Liver (tissue), 8 donors: ENCODE measurements at regions not wholly inside any gene's neighbourhood (a gene's known extent, or its start where the extent isn't known, plus 50 kb on each side); places are given as distances from the start of the nearest gene placed in this dataset.

Experiments used
- DNase-seq: peaks from one replicate; pipeline ENCODE4 v3.0.0-alpha.2; 2017; ENCODE audit warnings: low spot score
- H3K27ac ChIP-seq, 2 donors: one replicate each; pipeline ENCODE4 v1.7.0; 2013; ENCODE audit warnings: inconsistent platforms in 2 of 2, low read length in 2 of 2, control low read depth in 1 of 2, low read depth in 1 of 2, mild to moderate bottlenecking in 1 of 2
- H3K27me3 ChIP-seq, 4 donors: one replicate each; pipeline versions ENCODE4 v1.6.1 to v1.7.0; 2013; ENCODE audit warnings: low read length in 3 of 4, inconsistent platforms in 1 of 4, mild to moderate bottlenecking in 1 of 4, moderate library complexity in 1 of 4; ENCODE audit not compliant: control insufficient read depth in 4 of 4, insufficient read depth in 4 of 4
- H3K36me3 ChIP-seq, 4 donors: one replicate each; pipeline versions ENCODE4 v1.6.1 to v1.7.0; 2013; ENCODE audit warnings: low read length in 3 of 4, mild to moderate bottlenecking in 3 of 4, low read depth in 1 of 4, moderate library complexity in 1 of 4; ENCODE audit not compliant: control insufficient read depth in 4 of 4, insufficient read depth in 3 of 4
- H3K4me1 ChIP-seq, 4 donors: one replicate each; pipeline versions ENCODE4 v1.6.1 to v1.7.0; 2013; ENCODE audit warnings: low read length in 3 of 4, mild to moderate bottlenecking in 3 of 4, moderate library complexity in 1 of 4; ENCODE audit not compliant: control insufficient read depth in 4 of 4, insufficient read depth in 4 of 4
- H3K4me3 ChIP-seq, 3 donors: one replicate each; pipeline versions ENCODE4 v1.6.1 to v1.7.0; 2013; ENCODE audit warnings: low read length in 3 of 3, control low read depth in 1 of 3, low read depth in 1 of 3, mild to moderate bottlenecking in 1 of 3
- H3K9ac ChIP-seq, 2 donors: one replicate each; pipeline ENCODE4 v1.7.0; 2013; ENCODE audit warnings: low read length in 2 of 2, mild to moderate bottlenecking in 2 of 2, moderate library complexity in 2 of 2, control low read depth in 1 of 2, low read depth in 1 of 2
- H3K9me3 ChIP-seq, 4 donors: one replicate each; pipeline versions ENCODE4 v1.6.1 to v1.7.0; 2013; ENCODE audit warnings: low read length in 3 of 4; ENCODE audit not compliant: control insufficient read depth in 4 of 4
- CTCF ChIP-seq: fragments of 150-350 bp; IDR thresholded peaks from 2 replicates; pipeline ENCODE4 v1.5.1; 2017; ENCODE audit warnings: improper control_type of control experiment, low read depth, low read length; ENCODE audit not compliant: missing input control
- EGR1 ChIP-seq, 2 donors: IDR thresholded peaks; 2 replicates each; pipeline ENCODE4 v1.6.1; 2016 to 2018; ENCODE audit warnings: antibody characterized with exemption in 2 of 2, low read depth in 2 of 2
- FOXA1 ChIP-seq: IDR thresholded peaks from 2 replicates; pipeline ENCODE4 v1.6.1; 2016; ENCODE audit warnings: antibody characterized with exemption
- FOXA2 ChIP-seq: IDR thresholded peaks from 2 replicates; pipeline ENCODE4 v1.6.1; 2016; ENCODE audit warnings: antibody characterized with exemption
- GABPA ChIP-seq, 2 donors: IDR thresholded peaks in 1 of 2; conservative IDR thresholded peaks in 1 of 2; 2 replicates each; pipeline ENCODE4 v1.6.1; 2016; ENCODE audit warnings: antibody characterized with exemption in 2 of 2, mild to moderate bottlenecking in 1 of 2, moderate library complexity in 1 of 2
- HNF4A ChIP-seq, 2 donors: conservative IDR thresholded peaks; 2 replicates each; pipeline ENCODE4 v1.6.1; 2016; ENCODE audit warnings: antibody characterized with exemption in 2 of 2, mild to moderate bottlenecking in 2 of 2
- HNF4G ChIP-seq: IDR thresholded peaks from 2 replicates; pipeline ENCODE4 v1.6.1; 2016; ENCODE audit warnings: antibody characterized with exemption
- JUND ChIP-seq, 2 donors: IDR thresholded peaks; 2 replicates each; pipeline ENCODE4 v1.6.1; 2016; ENCODE audit warnings: antibody characterized with exemption in 2 of 2
- MAX ChIP-seq: IDR thresholded peaks from 2 replicates; pipeline ENCODE4 v1.6.1; 2016; ENCODE audit warnings: antibody characterized with exemption
- NR2F2 ChIP-seq: IDR thresholded peaks from 2 replicates; pipeline ENCODE4 v1.6.1; 2016; ENCODE audit warnings: antibody characterized with exemption
- RAD21 ChIP-seq, 2 donors: IDR thresholded peaks; 2 replicates each; pipeline ENCODE4 v1.6.1; 2016; ENCODE audit warnings: antibody characterized with exemption in 2 of 2, mild to moderate bottlenecking in 2 of 2
- REST ChIP-seq: IDR thresholded peaks from 2 replicates; pipeline ENCODE4 v1.6.1; 2016; ENCODE audit warnings: antibody characterized with exemption, mild to moderate bottlenecking
- RXRA ChIP-seq, 2 donors: IDR thresholded peaks; 2 replicates each; pipeline ENCODE4 v1.6.1; 2017 to 2018; ENCODE audit warnings: antibody characterized with exemption in 2 of 2, mild to moderate bottlenecking in 1 of 2
- SP1 ChIP-seq: IDR thresholded peaks from 2 replicates; pipeline ENCODE4 v1.6.1; 2018; ENCODE audit warnings: antibody characterized with exemption, mild to moderate bottlenecking
- TAF1 ChIP-seq: conservative IDR thresholded peaks from 2 replicates; pipeline ENCODE4 v1.6.1; 2016; ENCODE audit warnings: antibody characterized with exemption, mild to moderate bottlenecking
- YY1 ChIP-seq: IDR thresholded peaks from 2 replicates; pipeline ENCODE4 v1.6.1; 2016; ENCODE audit warnings: antibody characterized with exemption, mild to moderate bottlenecking
- WGBS: extraction: QIAGEN DNeasy Blood & Tissue Kit; methylation state at CpG from one replicate; pipeline ENCODE4 v1.1.7; 2013; 5-methylcytosine and 5-hydroxymethylcytosine counted together
- TF ChIP-seq, protein P1 (sequence below): IDR thresholded peaks from 2 replicates; pipeline ENCODE4 v1.6.1; 2016; ENCODE audit warnings: antibody characterized with exemption
- TF ChIP-seq, protein P2 (sequence below): IDR thresholded peaks from 2 replicates; pipeline ENCODE4 v1.6.1; 2016; ENCODE audit warnings: antibody characterized with exemption
- donor health status: healthy.
- donor health status: healthy.
- donor health status: healthy.
- donor health status: healthy.
- donor health status: healthy.

DNA sequence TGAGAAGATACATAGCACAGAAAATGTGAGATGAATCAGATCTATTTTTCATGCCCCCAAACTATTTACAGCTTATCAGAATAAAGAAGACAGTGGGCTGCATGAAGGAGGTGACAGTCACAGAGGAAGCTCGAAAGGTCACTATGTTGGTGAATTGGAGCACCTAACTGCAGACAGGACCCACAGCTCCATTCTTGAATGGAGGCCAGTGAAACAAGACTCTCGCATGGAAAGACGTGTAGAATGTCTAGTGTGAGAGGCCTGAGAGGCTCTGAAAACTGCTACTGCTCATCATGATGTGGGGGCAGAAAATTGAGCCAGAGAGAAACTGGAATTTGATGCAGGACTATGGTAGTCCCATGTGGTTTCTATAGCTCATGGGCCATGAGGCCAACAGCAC, 60.3 kb upstream of the CCDC190 start (continued):
- TF ChIP-seq REST: no peak
- no peak for TF ChIP-seq TAF1
- TF ChIP-seq RXRA (IDR thresholded peaks at IDR 0.05): no peak
- no peak for TF ChIP-seq FOXA1
- TF ChIP-seq HNF4G: no peak
- no peak for TF ChIP-seq MAX

DNA sequence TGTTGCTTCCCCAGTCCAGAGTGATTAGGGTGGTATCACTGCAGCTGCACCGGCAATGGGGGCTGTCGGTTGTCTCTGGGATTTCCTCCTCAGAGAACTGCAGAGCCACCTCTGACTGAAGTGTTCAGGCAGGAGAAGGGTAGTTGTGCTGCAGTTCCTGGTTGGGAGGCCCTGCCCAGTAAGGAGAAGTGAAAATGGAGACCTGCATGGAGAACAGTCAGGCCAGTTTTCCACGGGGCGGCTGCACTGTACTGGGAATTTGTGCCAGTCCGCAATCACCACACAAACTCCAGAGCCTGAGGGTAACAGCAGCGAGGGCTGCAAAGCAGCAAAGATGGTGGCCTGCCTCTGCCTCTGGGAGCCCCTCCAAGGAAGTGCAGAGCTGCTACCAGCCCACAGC, 58.1 kb upstream of the CCDC190 start:
- Histone ChIP-seq H3K27me3 (peaks cover 0 to 6% (median 0%) of the 10 kb centered on the region in 4 donors), H3K9ac (no peak overlapping the region), H3K9me3 (peaks cover 0 to 3% (median 1%) of the 10 kb centered on the region in 4 donors), H3K4me1 (no peaks in the 10 kb centered on the region), H3K4me3 (no peak overlapping the region), H3K27ac (no peak overlapping the region), H3K36me3 (no peaks in the 10 kb centered on the region)
- 87% methylated on average over 6 of the region's 6 CpGs for WGBS
- no peak for DNase-seq
- TF ChIP-seq, protein P1, sequence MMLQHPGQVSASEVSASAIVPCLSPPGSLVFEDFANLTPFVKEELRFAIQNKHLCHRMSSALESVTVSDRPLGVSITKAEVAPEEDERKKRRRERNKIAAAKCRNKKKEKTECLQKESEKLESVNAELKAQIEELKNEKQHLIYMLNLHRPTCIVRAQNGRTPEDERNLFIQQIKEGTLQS: no peak
- TF ChIP-seq YY1 (no peak), FOXA2 (no peak), TAF1 (no peak), SP1 (no peak), MAX (no peak), RXRA (IDR thresholded peaks at IDR 0.05) (no peak), HNF4G (no peak), REST (no peak), NR2F2 (no peak), JUND (IDR thresholded peaks at IDR 0.05) (no peak), CTCF (no peak), EGR1 (IDR thresholded peaks at IDR 0.05; ENCODE audit: low read depth in 2 of 2) (no peak), GABPA (IDR thresholded peaks at IDR 0.05 in 1 of 2, conservative IDR thresholded peaks at IDR 0.05 in 1 of 2) (no peak), RAD21 (IDR thresholded peaks at IDR 0.05) (no peak), HNF4A (conservative IDR thresholded peaks at IDR 0.05) (no peak), FOXA1 (no peak)
- TF ChIP-seq, protein P2, sequence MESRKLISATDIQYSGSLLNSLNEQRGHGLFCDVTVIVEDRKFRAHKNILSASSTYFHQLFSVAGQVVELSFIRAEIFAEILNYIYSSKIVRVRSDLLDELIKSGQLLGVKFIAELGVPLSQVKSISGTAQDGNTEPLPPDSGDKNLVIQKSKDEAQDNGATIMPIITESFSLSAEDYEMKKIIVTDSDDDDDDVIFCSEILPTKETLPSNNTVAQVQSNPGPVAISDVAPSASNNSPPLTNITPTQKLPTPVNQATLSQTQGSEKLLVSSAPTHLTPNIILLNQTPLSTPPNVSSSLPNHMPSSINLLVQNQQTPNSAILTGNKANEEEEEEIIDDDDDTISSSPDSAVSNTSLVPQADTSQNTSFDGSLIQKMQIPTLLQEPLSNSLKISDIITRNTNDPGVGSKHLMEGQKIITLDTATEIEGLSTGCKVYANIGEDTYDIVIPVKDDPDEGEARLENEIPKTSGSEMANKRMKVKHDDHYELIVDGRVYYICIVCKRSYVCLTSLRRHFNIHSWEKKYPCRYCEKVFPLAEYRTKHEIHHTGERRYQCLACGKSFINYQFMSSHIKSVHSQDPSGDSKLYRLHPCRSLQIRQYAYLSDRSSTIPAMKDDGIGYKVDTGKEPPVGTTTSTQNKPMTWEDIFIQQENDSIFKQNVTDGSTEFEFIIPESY: no peak
